NCI-H774 (cell line): ENCODE measurements at regions not wholly inside any gene's neighbourhood (a gene's known extent, or its start where the extent isn't known, plus 50 kb on each side); places are given as distances from the start of the nearest gene placed in this dataset.

ENCODE experiments used
- DNase-seq: peaks from one replicate; lab custom pipeline; 2025; lab: John Stamatoyannopoulos, UW

DNA sequence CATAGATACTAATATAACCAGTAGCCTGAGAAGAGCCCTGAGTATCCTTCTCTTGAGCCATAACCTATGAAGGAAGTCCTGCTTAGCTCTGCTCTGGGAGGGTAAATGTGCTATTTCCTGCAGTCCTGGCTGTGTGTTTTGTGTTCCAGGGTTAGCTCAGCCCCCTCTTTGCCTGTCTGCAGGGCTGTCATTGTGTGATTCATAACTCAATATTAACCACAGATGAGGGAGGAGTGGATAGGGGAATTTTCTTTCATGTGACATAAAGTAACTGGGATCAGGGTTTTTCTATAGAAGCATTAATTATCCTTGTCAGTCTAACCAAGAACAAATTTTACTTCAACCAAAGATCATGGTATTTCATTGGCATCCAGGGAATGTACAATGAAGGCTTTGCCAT is 183.3 kb upstream of the ZBTB20 start:
- no peak for DNase-seq

DNA sequence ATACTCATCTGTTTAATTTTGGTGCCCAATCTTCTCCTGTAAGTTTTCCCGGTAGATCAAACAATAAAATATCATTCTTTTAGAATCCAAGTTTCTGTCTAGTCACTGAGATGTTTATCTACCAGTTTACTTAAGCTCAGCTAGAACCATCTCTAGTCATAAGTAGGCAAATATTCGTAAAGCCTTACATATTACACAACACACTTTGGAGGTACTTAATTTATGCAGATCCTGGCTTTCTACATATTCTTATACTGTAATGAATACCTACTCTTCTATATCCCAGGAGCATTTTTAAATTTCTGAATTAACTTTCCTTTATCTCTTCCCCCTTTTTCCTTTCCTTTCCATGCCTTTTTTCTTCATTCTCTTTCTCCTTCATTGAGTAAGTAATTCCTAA is 185.9 kb upstream of the ZBTB20 start:
- DNase-seq, result no peak

DNA sequence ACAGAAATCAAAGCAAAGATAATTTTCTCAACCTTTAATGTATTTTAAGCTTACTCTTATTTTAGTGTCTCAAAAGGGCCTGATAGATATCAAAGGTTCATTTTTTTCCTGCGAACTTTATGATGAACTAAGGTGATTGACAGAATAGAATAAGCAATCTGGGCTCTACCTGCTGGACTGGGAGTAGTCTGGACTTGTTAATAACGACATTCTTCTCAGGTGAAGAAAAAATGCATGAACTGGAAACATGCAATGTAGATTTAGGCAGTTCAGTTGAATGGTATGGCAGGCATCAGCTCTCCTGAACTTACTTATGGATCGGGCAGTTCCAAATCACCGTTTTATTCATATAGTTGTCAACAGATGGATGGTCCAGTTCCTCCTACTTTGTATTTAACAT is 189.7 kb upstream of the ZBTB20 start:
- DNase-seq, result no peak

DNA sequence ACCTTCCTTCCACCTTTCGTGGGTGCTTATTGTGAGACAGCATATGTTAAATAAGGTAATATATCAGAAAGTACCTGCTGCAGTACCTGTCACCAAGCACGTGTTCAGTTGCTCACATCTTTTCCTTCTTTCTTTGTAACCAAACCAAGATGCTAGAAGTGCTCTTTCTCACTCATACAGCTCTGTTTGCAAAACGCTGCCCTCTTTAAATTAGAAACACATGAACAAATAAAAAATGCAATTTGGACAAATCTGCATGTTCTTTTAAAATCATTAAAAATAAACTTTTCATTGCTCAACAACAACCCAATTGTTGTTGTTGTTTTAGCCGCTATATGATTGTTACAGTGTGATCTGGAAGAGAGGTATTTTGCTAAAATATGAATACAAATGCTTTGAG is 193.5 kb upstream of the ZBTB20 start:
- no peak for DNase-seq

DNA sequence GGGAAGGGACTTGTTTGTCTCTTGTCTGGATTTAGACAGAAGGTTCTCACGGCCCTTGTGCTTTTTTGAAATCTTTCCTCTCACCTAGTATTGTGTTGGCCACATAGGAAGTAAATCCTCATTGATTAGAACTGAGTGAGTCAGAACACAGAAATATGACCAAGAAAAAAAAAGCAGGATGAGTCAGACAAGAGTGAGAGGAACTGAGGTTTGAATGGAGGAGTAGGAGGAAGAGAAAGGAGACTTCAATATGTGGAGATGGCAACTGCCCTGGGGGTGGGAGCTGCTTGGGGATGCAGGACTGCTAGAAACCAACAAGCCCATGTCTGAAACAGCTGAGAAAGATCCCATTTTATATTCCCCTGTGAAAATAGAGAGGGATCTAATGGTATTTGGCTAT is 194.1 kb upstream of the ZBTB20 start:
- no peak for DNase-seq

DNA sequence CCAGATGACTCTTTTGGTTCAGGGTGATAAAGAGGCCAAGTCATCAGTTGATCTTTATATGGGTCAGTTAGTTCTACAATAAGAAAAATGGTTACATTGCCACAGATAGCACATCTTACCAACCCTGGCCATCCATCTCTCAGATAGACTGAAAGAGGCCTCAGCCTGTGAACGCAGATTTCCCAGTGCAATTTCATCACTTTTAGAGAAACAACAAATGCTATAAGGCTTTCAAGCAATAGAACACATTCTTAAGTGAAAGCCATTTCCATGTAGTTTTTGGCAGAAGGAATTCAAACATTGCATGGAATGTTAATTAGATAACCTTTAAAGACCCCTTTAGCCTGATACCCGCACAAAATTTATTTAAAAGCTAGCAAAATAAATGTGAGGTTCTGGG is 200.6 kb upstream of the ZBTB20 start:
- no peak for DNase-seq

DNA sequence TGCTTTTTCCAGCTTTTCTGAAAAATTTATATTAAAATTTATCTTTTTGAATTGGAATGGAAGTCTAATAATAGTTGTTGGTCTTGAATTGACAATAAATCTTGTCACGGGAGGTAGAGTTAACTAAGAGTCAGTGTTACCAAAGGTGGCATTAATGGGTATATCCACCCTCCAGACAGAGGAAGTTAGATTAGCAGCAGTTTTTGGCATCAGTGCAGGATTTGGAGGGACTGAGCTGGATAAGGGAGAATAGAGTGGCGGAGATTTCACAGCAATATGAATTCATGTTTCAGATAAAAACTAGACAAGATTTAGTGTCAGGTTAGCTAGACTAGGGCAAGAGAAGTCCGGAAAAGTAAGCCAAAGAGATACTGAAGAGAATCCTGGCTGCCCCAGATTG is 201.3 kb upstream of the ZBTB20 start:
- DNase-seq, result no peak

DNA sequence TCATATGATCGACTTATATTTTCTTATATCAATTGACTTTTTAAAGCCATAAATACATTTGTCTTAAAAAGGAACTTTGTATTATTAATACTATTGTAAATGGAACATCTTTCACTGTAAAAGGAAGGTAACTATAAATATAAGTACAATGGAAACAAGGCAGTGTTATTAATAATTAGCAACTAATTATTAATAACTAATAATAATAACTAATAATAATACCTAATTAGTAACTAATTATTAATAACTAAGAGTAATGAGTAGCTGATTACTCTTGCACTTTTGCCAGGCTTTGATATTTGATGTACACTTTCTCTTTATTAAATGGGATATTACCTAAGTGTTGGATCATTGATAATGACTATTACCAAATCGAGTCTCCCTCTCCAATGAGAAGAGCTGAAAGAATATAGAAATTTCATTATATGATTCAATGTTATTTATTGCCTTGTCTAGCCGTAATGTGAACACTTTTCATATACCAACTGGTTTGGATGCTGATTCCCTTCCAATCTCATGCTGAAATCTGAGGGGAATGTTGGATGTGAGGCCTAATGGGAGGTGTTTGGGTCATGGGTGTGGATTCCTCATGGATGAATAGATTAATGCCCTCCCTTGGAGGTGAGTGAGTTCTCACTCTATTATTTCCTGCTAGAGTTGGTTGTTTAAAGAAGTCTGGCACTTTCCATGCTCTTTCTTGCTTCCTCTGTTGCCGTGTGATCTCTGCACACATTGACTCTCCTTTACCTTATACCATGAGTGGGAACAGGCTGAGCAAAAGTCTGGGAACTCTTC is 202.1 kb upstream of the ZBTB20 start:
- no peak for DNase-seq

DNA sequence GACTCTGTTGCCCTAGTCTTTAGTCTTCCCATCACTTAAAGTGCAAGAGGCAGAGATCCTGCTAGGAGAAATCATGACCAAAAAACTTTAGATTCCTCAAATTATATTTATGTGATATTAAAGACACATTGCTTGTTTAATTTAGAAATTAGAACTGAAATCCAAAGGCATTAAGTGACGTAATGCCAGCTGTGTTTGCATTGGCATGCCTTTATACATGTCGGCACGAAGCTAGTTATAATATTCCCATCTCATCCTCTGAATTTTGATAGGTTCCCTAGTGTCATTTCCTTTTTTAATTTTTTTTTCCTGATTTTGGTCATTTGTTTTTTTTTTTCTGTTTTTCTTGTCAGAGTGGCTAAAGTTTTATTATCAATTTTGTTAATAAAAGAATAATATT is 203.5 kb upstream of the ZBTB20 start:
- no peak for DNase-seq

DNA sequence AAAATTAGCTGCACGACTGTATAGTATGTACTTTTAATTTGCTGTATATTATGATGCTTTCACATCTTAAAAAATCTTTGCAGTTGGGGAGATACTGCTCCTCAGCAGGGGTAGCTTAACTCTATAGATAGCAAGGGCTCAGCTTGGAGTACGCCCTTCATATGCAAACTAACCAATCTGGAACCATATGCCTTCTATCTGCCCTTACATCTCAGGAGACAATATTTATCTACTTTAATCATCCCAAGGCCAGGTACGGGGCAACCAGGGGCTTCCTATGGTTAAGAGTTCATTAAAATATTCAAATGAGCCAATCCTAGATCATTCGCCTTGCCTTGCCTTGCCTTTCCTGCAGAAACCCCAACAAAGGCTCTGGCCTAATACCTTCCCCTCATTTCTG is 204.1 kb upstream of the ZBTB20 start:
- no peak for DNase-seq

DNA sequence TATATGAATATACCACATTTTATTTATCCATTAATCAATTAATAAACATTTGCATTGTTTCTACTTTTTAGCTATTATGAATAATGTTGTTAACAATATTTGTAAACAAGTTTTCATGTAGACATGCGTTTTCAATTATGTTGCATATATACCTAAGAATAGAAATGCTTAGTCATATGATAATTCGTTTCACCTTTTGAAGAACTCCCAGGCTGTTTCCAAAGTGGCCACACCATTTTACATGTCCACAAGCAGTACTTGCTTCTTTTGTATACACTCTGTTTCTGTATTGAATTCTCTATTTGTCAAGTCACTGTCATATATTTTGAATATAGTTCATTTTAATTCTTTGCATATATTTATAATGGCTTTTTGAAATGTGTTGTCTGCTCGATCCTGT is 206.9 kb upstream of the ZBTB20 start:
- no peak for DNase-seq

DNA sequence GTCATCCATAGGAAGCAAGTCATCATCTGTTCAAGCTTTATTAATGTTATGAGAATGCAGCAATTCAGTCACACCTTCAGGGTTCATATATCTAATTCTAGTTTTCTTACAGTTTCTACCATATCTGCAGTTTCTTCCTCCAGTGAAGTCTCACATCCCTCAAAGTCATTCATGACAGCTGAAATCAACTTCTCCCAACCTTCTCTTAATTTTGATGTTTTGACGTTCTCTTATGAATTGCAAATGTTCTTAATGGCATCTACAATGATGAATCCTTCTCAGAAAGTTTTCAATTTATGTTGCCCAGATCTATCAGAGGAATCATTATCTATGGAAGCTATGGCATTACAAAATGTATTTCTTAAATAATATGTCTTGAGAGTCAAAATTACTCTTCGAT is 210.4 kb upstream of the ZBTB20 start:
- DNase-seq, result no peak

DNA sequence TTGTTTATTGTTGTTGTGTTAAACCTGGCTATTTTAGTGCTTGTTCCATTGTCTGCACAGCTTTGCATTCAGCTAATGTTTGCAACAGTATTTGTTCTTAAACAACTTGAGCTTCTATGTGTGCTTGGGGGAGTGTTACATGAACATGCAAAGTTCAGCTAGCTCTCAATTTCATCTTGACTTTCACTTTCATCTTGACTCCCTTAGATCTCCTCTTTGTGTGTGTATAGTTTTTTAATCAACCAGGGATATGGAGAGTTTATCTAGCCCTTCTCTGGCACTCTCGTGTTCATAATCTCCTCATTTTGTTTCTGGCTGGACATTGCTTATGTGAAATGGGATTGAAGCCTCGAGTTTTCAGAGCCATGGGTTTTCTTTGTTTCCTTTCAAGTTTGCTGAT is 212.4 kb upstream of the ZBTB20 start:
- DNase-seq, result no peak

DNA sequence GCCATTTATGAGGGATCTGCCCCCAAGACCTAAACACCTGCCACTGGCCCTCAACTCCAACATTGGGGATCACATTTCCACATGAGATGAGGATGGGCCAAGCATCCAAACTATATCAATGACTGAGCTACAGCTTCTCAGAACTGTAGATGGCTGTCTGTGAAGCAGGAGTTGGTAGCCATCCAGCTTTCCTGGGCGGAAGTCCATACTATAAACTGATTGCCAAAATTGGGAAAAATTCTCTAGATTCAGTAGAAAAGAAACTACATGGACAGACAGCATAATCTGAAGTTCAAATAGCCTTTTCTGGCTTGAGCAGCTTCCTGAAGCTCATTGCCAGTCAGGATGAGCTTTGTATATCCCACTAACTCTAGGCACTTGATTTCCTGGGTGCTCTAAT is 214.7 kb upstream of the ZBTB20 start:
- DNase-seq, result no peak

DNA sequence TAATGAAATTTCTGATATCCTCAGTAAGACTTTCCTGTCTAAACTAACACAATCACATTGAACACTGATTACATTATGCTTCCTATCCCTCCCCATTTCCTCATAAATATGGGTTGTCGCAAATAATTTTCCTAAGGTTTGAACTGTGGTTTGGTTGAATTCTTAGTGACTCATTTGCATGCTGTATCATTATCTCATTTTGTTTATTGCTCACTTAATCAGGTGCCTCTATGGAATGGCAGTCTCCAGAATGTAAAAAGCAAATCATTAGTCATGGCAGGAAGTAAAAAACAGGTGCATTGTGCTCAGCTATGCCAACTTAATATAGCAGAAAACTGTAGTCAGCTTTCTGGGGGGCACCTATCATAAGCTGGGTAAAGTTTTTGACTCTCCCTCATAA is 216.0 kb upstream of the ZBTB20 start:
- DNase-seq, result no peak

DNA sequence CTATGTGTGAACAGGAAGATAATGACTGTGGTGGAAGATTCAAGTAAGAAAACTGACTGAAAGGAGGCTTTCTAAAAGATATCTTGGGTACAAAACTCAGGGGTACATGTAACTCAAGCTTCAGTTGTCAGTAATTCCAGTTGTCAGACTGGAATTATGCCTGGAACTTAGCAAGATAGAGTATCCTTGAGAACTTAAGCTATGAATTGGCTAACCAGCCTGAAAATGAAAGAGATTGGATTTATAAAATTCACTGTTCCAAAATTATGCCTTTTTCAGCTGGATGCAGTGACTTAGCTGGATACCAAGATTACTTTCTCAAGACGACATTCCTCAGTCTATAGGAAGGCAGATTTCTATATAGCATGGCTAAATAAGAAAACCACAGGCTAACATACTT is 221.9 kb upstream of the ZBTB20 start:
- DNase-seq, result no peak

DNA sequence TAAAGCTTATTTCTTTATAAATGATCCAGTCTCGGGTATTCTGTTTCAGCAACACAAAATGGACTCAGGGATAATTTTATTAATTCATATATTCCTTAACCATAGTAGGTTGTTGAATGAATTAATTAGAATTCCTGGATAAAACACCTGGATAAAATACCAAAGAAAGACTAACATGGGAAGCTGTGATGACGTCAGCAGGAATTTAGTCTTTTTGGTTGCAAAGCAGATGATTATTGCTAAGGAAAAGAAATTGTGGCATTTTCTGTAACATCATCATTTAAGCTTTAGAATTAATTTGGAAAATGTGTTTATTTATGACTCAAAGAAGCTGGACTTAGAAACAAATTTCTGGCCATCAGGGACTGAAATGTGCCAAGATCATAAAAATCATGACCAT is 228.3 kb upstream of the ZBTB20 start:
- DNase-seq, result no peak

DNA sequence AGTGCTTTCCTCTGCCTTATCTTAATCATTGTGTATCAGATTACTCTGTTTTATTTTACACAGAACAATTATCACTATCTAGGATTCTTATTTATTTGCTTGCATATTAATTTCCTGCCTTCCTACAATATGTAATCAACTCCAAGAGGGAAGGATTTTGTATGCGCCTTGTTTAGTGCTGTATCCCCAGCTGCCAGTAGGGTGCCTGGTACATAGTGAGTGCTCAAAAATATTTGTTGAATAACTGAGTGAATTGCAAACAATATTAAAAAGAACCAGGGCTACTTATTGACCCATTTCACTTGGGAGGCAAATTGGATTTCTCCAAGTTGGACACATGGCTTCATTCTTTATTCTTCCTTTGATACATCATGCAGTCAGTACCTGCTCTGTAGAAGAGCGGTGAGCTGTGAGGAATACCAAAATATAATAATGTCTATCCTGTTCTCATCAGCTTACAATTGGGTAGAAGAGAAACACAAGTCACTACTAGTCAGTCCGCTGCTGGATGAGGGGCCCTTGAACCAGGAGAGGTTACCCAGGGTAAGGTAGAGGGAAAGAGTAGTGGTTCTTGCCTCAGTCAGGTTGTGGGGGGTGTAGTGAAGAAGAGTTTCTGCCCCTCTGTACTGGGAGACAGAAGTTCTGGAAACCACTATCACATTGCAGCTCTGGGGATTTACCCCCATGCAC is 233.9 kb upstream of the ZBTB20 start:
- DNase-seq, result no peak

DNA sequence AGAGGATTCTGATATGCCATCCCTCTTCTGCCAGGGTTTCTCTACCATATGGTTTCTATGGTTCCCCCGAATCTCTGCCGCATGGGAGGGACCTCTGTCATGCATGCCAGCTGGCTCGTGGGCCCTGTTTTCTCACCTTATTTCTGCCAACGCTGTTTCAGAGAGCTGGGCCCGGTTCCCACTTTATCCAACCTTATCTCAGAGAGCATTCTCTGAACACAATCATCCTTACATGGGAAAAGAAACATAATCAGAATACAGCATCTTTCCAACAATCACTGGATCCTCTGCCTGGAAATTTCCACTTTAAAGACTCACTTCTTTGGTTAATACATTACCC is 234.5 kb upstream of the ZBTB20 start:
- DNase-seq, result no peak

DNA sequence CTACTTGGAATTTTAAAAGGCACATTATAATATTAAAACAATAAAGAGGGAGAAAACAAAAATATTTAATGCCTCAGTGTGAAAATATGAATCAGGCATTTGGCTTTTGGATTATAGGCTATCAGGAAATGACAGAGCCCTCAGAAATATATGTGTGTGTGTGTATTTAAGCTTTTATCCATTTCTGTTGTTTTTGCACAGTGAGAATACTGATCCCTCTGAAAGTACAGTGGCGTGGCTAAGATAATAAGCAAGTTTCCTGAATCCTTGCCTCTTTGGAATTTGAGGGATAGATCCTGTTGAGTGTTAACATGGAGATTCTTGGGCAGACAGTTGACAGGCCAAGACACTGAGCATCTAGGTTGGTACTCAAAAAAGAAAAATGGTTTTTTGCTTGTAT is 234.8 kb upstream of the ZBTB20 start:
- DNase-seq, result no peak

DNA sequence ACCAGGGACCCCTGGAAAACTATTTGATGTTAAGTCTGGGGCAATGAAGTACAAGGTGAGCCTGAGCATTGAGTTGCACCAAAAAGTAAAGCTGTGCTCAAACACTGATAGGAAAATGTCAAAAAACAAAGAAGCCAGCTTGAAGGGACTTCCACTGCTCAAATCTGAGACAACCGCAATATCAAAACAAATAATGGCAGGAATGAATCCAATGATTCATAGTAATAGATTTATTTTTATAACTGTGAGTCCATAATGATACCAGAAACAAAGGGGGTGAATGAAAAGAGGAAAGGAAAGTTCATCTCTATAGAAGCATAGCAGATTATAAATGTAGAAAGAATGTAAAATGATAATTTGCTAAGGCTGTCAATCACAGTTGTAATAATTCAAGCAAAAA is 237.3 kb upstream of the ZBTB20 start:
- no peak for DNase-seq

DNA sequence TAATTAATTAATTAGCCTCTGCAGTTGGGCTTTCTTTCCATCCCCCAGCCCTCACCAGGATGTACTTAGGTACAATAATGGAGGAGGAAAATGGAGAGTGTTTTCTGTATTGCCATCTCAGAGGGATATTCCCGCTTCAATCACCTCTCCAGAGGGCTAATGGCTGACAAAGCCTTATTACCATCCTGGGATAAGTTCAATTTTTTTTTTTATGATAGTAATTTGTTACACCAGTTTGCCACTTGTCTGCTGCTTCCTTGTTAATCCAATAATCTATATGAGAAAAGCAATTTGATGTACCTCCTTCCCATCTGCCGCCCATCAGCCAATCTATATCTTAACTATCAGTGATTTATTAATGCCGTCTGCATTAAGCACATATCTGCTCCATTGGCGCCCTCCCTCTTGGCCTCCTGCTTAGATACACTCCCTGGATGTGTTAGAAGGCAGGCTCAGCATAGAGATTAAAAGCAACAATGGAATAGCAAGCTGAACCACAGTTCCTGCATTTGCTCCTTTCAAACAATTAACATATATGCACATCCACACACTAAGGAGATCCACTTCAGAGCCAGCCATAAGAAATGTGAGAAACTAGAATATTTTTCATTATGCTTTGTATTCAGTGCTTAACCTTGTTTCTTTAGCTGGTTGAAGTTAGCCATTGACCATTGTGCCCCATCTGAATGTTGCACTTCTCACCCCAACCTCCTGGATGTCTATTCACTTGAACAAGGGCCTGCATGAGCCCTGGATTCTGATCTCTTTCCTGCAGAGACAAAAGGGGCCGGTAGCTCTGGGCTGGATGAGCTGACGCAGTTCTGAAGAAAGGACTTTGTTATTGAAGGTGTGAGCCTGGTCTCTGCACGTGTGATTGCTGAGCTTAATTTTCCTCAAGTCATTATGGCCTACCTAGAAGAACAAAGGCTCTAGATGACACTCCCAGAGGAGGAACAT is 237.3 kb upstream of the GAP43 start:
- DNase-seq, result no peak

DNA sequence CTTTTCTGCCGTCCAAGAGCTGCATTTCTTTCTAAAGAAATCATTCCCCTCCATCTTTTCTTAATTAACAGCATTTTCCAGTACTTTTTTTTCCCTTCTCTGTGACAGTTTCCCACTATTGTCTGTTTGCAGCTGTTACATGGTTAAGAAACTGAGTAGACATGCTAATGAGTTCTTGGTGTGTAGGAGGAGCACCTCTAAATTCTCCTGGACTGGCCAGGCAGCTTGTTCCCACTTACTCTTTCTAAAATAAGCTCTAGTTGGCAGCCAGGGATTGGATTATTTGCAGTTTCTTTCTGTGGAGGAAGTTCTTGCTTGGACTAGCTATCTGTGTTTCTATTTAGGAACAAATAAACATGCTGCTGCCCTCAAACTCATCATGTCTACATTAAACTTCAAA is 235.1 kb upstream of the GAP43 start:
- no peak for DNase-seq
